KMS-11 (cell line): ENCODE measurements at regions not wholly inside any gene's neighbourhood (a gene's known extent, or its start where the extent isn't known, plus 50 kb on each side); places are given as distances from the start of the nearest gene placed in this dataset.

Source experiments
- H2AFZ ChIP-seq: fragments of 200-600 bp; sonication (generic); 2 replicates; pipeline ENCODE4 v1.6.1; 2016; ENCODE audit warnings: antibody characterized with exemption, mixed run types, low read depth
- H3K27ac ChIP-seq: fragments of 200-600 bp; sonication (generic); 2 replicates; pipeline ENCODE4 v1.6.1; 2016; ENCODE audit warnings: mild to moderate bottlenecking, mixed run types
- H3K27me3 ChIP-seq: fragments of 200-600 bp; sonication (generic); 2 replicates; pipeline ENCODE4 v1.6.1; 2017; ENCODE audit warnings: mild to moderate bottlenecking, low read depth, mixed run types, moderate library complexity; ENCODE audit not compliant: insufficient read depth
- H3K36me3 ChIP-seq: fragments of 200-600 bp; sonication (generic); 2 replicates; pipeline ENCODE4 v1.6.1; 2017; ENCODE audit warnings: mild to moderate bottlenecking, mixed run types; ENCODE audit not compliant: insufficient read depth
- H3K4me1 ChIP-seq: fragments of 200-600 bp; sonication (generic); 2 replicates; pipeline ENCODE4 v1.6.1; 2016; ENCODE audit warnings: mild to moderate bottlenecking, low read depth, mixed run types; ENCODE audit not compliant: poor library complexity, severe bottlenecking
- H3K4me2 ChIP-seq: fragments of 200-600 bp; sonication (generic); 2 replicates; pipeline ENCODE4 v1.7.0; 2016; ENCODE audit warnings: mild to moderate bottlenecking, mixed run types
- H3K4me3 ChIP-seq: fragments of 200-600 bp; sonication (generic); IDR thresholded peaks from 2 replicates; pipeline ENCODE4 v1.6.1; 2017; ENCODE audit warnings: low read depth, low read length, mixed read lengths; ENCODE audit not compliant: insufficient read depth
- H3K79me2 ChIP-seq: fragments of 200-600 bp; sonication (generic); 2 replicates; pipeline ENCODE4 v1.6.1; 2016; ENCODE audit warnings: low read depth, mixed run types; ENCODE audit not compliant: insufficient read depth
- H3K9ac ChIP-seq: fragments of 200-600 bp; sonication (generic); 2 replicates; pipeline ENCODE4 v1.6.1; 2016; ENCODE audit warnings: mild to moderate bottlenecking, mixed run types
- H4K20me1 ChIP-seq: fragments of 200-600 bp; sonication (generic); 2 replicates; pipeline ENCODE4 v1.6.1; 2016; ENCODE audit warnings: mild to moderate bottlenecking, mixed run types; ENCODE audit not compliant: insufficient read depth
- CTCF ChIP-seq: fragments of 200-600 bp; sonication (generic); conservative IDR thresholded peaks from 2 replicates; pipeline ENCODE4 v1.6.1; 2017; ENCODE audit warnings: low read depth, mild to moderate bottlenecking, antibody characterized with exemption, low read length, moderate library complexity, mixed read lengths

GRCh38 chr5:158202801-158203200 is 343.9 kb upstream of the CLINT1 start:
- H3K4me2 ChIP-seq: no peak overlapping the region
- no peak overlapping the region for H3K4me3 ChIP-seq
- H3K4me1 ChIP-seq: no peaks in the 10 kb centered on the region
- no peaks in the 10 kb centered on the region for H3K36me3 ChIP-seq
- H3K27ac ChIP-seq: no peak overlapping the region
- H2AFZ ChIP-seq: no peak overlapping the region
- no peak overlapping the region for H3K9ac ChIP-seq
- H3K79me2 ChIP-seq: no peaks in the 10 kb centered on the region
- no peaks in the 10 kb centered on the region for H3K27me3 ChIP-seq
- no peak for TF ChIP-seq CTCF
- no peaks in the 10 kb centered on the region for H4K20me1 ChIP-seq

- H3K27ac ChIP-seq: no peak overlapping the region
- H2AFZ ChIP-seq: no peak overlapping the region
- no peak overlapping the region for H3K9ac ChIP-seq
- H3K27me3 ChIP-seq: no peaks in the 10 kb centered on the region
- no peaks in the 10 kb centered on the region for H3K79me2 ChIP-seq
- H3K36me3 ChIP-seq: no peaks in the 10 kb centered on the region
- no peak overlapping the region for H3K4me2 ChIP-seq
- no peaks in the 10 kb centered on the region for H4K20me1 ChIP-seq
- TF ChIP-seq CTCF: no peak
- H3K4me3 ChIP-seq: no peak overlapping the region
- no peaks in the 10 kb centered on the region for H3K4me1 ChIP-seq
Observed at GRCh38 chr5:158200619-158201018, 341.7 kb upstream of the CLINT1 start.

GRCh38 chr5:158198636-158199035 is 339.7 kb upstream of the CLINT1 start:
- Histone ChIP-seq H3K4me3 (no peak overlapping the region), H2AFZ (no peak overlapping the region), H3K27me3 (no peaks in the 10 kb centered on the region), H3K9ac (no peak overlapping the region), H3K4me2 (no peak overlapping the region), H3K27ac (no peak overlapping the region), H3K79me2 (no peaks in the 10 kb centered on the region), H3K36me3 (no peaks in the 10 kb centered on the region), H3K4me1 (no peaks in the 10 kb centered on the region), H4K20me1 (no peaks in the 10 kb centered on the region)
- no peak for TF ChIP-seq CTCF

- Histone ChIP-seq H2AFZ (no peak overlapping the region), H4K20me1 (no peaks in the 10 kb centered on the region), H3K9ac (no peak overlapping the region), H3K79me2 (no peaks in the 10 kb centered on the region), H3K27me3 (no peaks in the 10 kb centered on the region), H3K4me1 (no peaks in the 10 kb centered on the region), H3K4me2 (no peak overlapping the region), H3K36me3 (no peaks in the 10 kb centered on the region), H3K27ac (no peak overlapping the region), H3K4me3 (no peak overlapping the region)
- no peak for TF ChIP-seq CTCF
Observed at GRCh38 chr5:158195416-158196210, 336.7 kb upstream of the CLINT1 start.
